Fibroblast of mammary gland (primary cell): ENCODE measurements at regions not wholly inside any gene's neighbourhood (a gene's known extent, or its start where the extent isn't known, plus 50 kb on each side); places are given as distances from the start of the nearest gene placed in this dataset.

Experiments
- DNase-seq: peaks from one replicate; pipeline ENCODE4 v3.0.0-alpha.2; 2010; ENCODE audit warnings: low read depth
- H3K4me3 ChIP-seq: 2 replicates; pipeline ENCODE4 v1.5.1; 2011; ENCODE audit warnings: low read depth, mild to moderate bottlenecking, low read length, moderate library complexity; ENCODE audit not compliant: control insufficient read depth
- CTCF ChIP-seq: conservative IDR thresholded peaks from 2 replicates; pipeline ENCODE4 v1.5.1; 2011; ENCODE audit warnings: low read depth, low read length, inconsistent platforms; ENCODE audit not compliant: control insufficient read depth, insufficient read depth

DNA sequence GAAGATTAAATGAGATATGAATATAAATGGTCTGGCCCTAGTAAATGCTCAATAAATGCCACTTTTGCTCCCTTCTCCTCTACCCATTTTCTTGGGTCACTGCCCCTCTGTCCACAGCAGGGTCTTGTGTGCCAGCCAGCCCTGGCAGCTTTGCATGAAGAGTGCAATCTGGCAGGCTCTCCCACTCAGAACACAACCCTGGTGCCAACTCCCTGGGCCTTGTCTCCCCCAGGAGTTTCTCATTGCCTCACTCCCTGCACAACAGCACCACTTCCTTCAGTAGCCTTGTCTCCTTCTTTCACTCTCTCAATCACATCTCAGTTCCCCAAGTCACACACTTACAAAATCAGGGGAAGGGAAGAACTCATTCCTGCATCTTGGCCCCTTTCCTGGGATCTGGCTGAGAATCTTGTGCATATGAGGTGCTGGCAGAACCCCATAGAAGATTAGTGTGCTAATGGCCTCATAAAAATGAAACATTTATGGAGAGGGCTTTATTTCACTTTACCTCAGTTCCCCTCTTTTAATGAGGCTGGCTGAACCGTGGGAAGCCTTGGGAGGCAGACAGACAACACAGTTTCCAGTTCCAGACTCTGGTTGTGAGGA, 445.9 kb upstream of the PROK2 start:
- no peak for TF ChIP-seq CTCF
- DNase-seq = peak; percentile 55
- no peak overlapping the region for H3K4me3 ChIP-seq

- no peak overlapping the region for H3K4me3 ChIP-seq
- TF ChIP-seq CTCF = no peak
- no peak for DNase-seq
These were observed 445.0 kb upstream of the PROK2 start for GRCh38 chr3:72229952-72230351.

DNA sequence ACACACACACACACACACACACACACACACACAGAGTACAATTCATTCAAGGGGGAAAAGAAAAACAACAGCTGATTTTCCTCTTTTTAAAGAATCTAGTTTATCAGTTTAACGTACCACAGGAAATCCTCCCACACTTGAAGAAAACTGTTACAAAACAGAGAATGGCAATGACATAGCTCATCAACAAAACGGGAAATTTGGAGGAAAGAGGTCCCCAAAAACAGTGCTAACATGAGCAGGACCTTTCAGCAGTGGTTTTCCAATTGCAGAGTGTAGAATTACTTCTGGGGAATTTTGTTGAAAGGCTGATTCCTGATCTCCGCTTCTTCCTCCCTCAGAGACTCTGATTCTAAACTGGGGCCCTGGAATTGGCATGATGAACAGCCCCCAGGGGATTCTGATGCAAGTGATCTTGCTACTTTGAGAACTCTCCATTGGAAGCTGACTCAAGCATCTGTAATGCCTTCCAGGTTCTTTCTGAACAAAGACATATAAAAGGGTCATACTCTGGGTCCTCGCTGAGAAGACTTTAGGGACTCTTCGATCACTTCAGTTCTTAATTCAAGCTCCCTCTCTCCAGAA, 442.6 kb upstream of the PROK2 start:
- peak; percentile 89 for DNase-seq
- no peak for TF ChIP-seq CTCF
- H3K4me3 ChIP-seq = no peak overlapping the region

- H3K4me3 ChIP-seq = no peak overlapping the region
- no peak for DNase-seq
- no peak for TF ChIP-seq CTCF
These were observed 440.0 kb upstream of the PROK2 start for GRCh38 chr3:72224804-72225509.

DNA sequence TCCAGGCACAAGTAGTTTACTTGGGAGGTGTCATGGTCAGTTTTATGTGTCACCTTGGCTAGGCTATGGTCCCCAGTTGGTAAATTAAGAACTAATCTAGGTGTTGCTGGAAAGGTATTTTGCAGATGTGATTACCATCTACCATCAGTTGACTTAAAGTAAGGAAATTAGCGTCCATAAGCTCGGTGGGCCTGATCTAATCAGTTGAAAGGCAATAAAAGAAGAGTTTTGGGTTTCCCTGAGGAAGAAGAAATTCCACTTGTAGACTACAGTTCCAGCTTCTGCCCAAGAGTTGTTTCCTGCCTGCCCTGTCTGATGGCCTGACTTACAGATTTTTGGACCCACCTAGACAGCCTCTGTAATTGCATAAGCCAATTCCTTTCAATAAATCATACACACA, 438.7 kb upstream of the PROK2 start:
- DNase-seq = no peak
- no peak overlapping the region for H3K4me3 ChIP-seq
- no peak for TF ChIP-seq CTCF

- TF ChIP-seq CTCF = no peak
- DNase-seq = peak; percentile 99
These were observed 438.2 kb upstream of the PROK2 start for GRCh38 chr3:72223116-72223515.

More at GRCh38 chr3:72223116-72223515, 438.2 kb upstream of the PROK2 start:
- no peak overlapping the region for H3K4me3 ChIP-seq
